OCI-LY7 (cell line): ENCODE measurements at regions not wholly inside any gene's neighbourhood (a gene's known extent, or its start where the extent isn't known, plus 50 kb on each side); places are given as distances from the start of the nearest gene placed in this dataset.

Source experiments
- CTCF ChIP-seq: fragments of 200-600 bp; sonication (generic); conservative IDR thresholded peaks from 2 replicates; pipeline ENCODE4 v1.5.1; 2014; ENCODE audit warnings: mild to moderate bottlenecking, antibody characterized with exemption, low read length, moderate library complexity, mixed read lengths
- EZH2phosphoT487 ChIP-seq: fragments of 200-600 bp; sonication (generic); IDR thresholded peaks from 2 replicates; pipeline ENCODE4 v1.6.1; 2018; ENCODE audit warnings: low read depth, borderline replicate concordance, mild to moderate bottlenecking, mixed run types, antibody characterized with exemption, low read length, moderate library complexity, mixed read lengths

GRCh38 chr3:144942838-144943197 is 971.2 kb downstream of the DIPK2A start:
- no peak for TF ChIP-seq CTCF
- no peak for TF ChIP-seq EZH2phosphoT487
